D721Med (cell line): ENCODE measurements at regions not wholly inside any gene's neighbourhood (a gene's known extent, or its start where the extent isn't known, plus 50 kb on each side); places are given as distances from the start of the nearest gene placed in this dataset.
"Not testable (repeated sequence)": the region's sequence is repeated elsewhere in the genome, so short reads cannot be mapped to it uniquely, and the experiment has no call there.

ENCODE experiments used
- DNase-seq: peaks from one replicate; pipeline ENCODE4 v3.0.0; 2011; ENCODE audit warnings: low spot score; ENCODE audit not compliant: insufficient read length
- FAIRE-seq: peaks from 2 replicates; lab custom pipeline; 2011; peaks lifted over from hg19 to GRCh38; lab: Jason Lieb, UNC
- CTCF ChIP-seq: IDR thresholded peaks from 2 replicates; pipeline ENCODE4 v1.5.1; 2012; ENCODE audit warnings: mild to moderate bottlenecking, control low read depth; ENCODE audit not compliant: insufficient read depth; ENCODE audit errors: missing control alignments

GRCh38 chr7:96921771-96922170 lies 83.6 kb upstream of the DLX6 start:
- DNase-seq (no peak), FAIRE-seq (no peak)
- no peak for TF ChIP-seq CTCF

- FAIRE-seq, DNase-seq: not testable (repeated sequence)
Measured at GRCh38 chr7:96923345-96923744, 82.0 kb upstream of the DLX6 start.

- no peak for TF ChIP-seq CTCF
- DNase-seq (no peak), FAIRE-seq (no peak)
Measured at GRCh38 chr7:96927131-96927530, 78.2 kb upstream of the DLX6 start.

- TF ChIP-seq CTCF: no peak
- FAIRE-seq: no peak
Measured at GRCh38 chr7:96928965-96929364, 76.4 kb upstream of the DLX6 start.

GRCh38 chr7:96931891-96932290 lies 73.5 kb upstream of the DLX6 start:
- FAIRE-seq (no peak), DNase-seq (no peak)
- no peak for TF ChIP-seq CTCF

More at GRCh38 chr7:96928965-96929364, 76.4 kb upstream of the DLX6 start:
- DNase-seq: no peak

- DNase-seq: no peak
- no peak for TF ChIP-seq CTCF
- FAIRE-seq: no peak
Measured at GRCh38 chr7:96933067-96933645, 72.2 kb upstream of the DLX6 start.

- no peak for FAIRE-seq
Measured at GRCh38 chr7:96936621-96937020, 68.7 kb upstream of the DLX6 start.

More at GRCh38 chr7:96936621-96937020, 68.7 kb upstream of the DLX6 start:
- no peak for TF ChIP-seq CTCF
- DNase-seq: no peak
